NCI-H2081 treated with DMSO at 0.1 percent for 48 hours (cell line): ENCODE measurements at regions not wholly inside any gene's neighbourhood (a gene's known extent, or its start where the extent isn't known, plus 50 kb on each side); places are given as distances from the start of the nearest gene placed in this dataset.
"Not testable (repeated sequence)": the region's sequence is repeated elsewhere in the genome, so short reads cannot be mapped to it uniquely, and the experiment has no call there.

Experiments used
- DNase-seq: peaks from one replicate; lab custom pipeline; 2025; lab: John Stamatoyannopoulos, UW

DNA sequence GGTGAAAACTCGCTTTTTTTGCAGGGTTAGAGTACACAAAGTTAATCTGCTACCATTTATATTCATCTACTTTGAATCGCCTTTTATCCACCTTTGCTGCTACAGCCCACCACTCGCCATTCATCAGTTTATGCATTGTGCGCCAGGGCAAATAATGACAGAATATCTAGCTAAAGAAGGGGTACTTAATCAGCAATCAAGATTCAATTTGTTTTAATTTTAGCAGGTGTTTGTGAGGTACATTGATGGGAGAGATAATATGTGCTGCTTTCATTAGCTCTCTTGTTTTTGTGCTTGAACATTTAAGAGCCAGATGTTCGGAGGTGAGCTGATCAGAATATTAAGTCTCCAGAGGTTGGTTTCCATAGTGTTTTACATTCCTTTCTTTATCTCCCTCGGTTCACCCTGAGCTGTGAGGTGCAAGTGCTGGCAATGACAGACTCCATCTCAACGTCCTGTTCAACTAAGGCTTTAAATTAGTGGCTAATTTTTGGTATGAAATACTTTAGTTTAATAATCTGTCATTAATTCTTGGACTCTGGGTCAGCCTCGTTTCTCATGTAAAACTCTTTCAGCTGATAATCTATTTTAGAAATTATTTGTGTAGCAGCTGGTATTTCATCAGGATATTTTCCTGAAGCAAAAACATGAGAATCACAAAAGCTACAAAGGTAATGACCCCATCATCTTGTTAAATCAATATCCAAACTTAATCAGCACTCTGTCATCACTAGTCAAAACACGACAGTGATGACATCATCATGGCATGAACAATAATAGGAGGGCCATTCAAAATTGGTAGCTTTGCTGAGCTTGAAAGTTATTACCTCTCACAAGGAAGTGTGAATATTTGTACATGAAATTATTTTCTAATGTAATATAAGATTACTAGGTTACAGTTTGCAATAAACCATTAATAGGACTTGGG lies 479.9 kb upstream of the FANCL start:
- no peak for DNase-seq

DNA sequence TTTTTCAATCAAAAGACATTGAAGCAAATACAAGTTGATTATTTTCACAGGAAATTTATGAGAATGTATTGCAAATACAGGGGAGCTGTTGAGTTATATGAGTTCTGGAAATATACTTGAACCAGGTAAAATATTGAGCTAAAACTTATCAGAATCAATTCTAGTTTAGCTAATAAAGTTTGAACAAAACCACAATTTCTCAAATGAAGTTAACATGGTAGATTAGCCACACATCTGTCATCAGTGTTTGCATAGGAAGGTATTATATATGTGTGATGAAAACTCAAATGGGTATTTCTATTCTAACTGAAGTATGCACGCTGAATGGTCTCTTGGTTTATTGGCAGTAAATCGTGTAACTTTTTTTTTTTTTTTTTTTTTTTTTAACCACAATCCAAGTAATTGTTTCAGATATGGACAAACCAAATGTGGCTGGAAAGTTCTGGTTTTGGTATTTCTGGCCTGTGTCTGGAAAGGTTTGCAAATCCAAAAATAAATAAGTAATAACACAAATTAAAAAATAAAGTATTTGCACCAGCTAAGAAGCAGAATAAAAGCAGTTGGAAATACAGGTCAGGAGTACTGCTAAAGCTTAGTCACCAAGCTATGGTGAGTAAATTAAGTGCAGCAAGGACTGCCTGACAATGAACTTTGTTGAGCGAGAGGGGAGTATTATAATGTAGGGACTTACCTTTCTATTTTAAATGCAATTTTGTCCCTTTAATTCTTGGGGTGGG lies 479.1 kb upstream of the FANCL start:
- DNase-seq, result no peak

DNA sequence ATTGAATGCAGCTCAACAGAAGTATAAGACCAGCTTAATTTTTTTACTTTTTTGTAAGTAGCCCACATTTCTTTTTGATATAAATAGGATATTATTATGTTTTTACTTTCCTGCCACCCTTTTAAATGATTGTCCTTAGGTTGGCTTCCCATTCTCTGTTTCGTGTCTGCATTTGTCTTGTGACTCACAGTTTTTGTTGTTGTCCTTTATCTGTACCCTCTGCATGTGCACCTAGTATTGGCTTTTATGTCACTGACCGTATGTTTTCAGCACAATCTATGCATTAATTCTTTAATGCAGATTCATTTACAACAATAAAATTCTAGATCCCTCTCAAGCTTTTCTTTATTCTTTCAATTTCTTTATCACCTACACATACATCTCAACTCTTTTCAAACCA lies 474.2 kb upstream of the FANCL start:
- no peak for DNase-seq

DNA sequence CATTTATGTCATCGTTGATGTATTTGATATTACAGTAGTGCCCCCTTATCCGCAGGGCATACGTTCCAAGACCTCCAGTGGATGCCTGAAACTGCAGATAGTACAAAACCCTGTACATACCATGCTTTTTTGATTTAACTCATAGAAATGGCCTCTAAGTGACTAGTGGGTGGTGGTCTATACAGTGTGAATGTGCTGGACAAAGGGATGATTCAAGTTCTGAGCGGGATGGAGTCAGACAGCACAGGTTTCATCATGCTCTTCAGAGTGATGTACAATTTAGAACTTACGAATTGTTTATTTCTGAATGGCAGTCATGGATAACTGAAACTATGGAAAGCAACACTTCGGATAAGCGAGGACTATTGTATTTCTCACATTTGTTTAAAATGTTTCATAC lies 473.1 kb upstream of the FANCL start:
- no peak for DNase-seq

DNA sequence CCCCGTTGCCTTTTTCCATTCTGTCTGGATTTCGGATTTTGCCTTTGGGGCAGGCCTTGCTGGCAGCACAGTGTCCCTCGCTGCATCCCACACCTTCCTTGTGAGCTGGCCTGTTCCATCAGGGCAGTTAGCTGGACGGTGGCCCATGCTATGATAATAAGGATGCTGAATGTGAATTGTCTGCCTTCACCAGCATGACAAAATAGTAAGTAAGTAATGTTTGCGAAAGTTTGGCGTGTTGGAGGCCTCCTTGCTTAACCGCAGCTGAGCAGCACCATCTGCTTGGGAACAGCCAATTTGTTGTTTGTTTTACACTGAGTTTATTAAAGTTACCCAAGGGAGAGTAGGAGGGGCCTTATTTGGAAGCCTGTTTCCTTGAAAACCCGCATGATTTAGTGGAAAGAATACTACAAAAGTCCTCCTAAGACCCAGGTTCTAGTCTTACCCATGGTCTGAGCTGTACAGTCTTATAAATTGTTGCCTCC lies 469.7 kb upstream of the FANCL start:
- DNase-seq, result no peak

DNA sequence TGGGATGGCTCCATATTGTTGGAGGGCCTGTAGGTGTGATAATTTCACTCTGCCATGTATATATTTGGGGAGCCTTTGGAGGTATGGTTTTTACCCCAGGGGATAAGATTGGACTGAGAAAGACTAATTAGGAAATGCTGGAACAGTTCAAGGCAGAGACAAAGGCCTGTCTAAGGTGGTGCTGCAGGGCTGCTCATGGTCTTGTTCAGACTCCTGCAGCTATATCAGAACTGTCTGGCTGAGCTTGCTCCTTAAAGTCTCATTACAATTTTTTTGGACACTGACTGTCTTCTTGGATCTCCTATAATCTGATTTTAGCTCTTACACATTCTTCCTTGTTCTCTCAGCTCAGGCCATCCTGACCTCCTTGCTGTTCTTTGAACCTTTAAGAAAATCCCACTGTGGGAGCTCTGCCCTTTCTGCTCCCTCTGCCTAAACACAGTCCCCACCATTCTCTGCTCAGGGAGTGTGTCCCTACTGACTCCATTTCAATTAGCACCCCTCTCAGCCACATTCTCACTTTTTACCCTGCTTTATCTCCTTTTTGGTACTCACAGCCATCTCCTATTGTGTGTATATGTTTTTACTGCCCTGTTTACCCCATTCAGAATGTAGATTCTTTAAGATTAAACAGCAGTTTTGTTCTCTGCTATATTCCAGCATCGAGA lies 468.7 kb upstream of the FANCL start:
- no peak for DNase-seq

DNA sequence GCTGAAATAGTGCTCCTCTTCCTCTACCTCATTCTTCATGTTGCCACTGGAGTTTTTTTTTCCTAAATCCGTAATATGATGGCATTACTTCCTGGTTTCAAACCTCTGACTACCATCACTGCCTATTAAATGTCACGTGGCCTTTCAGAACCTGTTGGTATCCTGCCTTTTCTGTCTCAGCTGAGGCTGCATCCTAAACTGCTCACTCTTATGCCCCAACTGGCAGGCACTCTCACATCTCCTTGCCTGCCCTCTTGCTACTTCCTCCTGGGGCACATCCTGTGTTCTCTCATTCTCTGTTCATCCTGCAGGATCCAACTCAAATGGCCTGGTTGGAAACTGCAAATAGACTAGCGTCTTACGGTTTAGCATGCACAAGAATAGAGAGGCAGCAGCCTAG lies 468.1 kb upstream of the FANCL start:
- DNase-seq, result no peak

DNA sequence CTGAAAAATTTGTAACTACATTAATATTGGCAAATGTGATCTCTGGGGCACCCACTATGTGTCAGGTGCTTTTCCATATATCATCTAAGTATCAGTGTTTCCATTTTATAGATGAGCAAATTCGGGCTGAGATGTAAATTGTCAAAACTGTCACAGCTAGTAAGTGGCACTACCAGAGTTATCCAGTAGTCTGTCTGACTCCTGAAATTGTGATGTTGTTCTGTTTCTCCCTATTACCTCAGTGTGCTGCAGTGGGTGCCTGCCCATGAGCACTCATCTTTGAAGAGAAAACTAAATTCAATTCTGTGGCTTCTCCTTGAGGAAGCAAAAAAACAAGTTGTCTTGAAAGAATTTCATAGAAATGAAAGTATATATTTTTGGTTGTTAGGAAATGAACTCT lies 467.4 kb upstream of the FANCL start:
- no peak for DNase-seq

DNA sequence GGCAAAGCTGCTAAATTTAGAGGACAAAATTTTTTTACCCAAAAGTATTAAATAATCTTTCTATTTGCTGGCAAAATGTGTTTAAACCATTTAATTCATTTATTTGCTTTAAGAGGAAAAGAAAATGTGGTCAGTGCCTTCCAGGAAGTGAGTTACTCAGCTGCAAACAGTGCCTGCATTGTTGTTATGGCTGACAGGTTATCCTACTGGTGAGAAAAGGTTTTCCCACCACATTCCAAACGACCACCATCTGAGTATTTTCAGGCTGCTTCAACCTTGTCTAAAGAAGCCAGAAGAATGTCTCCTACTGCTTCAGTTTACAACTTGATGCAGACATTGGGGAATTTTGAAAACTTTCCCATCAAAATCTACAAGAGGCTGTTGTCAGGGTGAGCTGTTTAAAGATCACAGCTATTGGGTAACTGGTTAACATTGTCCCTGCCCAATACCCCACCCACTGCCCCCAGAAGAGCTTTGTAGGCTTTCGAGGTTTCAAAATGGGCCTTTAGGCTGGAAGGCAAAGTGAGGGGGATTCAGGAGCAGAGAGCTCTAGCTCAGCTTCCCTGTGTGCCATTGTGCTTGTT lies 461.3 kb upstream of the FANCL start:
- no peak for DNase-seq

DNA sequence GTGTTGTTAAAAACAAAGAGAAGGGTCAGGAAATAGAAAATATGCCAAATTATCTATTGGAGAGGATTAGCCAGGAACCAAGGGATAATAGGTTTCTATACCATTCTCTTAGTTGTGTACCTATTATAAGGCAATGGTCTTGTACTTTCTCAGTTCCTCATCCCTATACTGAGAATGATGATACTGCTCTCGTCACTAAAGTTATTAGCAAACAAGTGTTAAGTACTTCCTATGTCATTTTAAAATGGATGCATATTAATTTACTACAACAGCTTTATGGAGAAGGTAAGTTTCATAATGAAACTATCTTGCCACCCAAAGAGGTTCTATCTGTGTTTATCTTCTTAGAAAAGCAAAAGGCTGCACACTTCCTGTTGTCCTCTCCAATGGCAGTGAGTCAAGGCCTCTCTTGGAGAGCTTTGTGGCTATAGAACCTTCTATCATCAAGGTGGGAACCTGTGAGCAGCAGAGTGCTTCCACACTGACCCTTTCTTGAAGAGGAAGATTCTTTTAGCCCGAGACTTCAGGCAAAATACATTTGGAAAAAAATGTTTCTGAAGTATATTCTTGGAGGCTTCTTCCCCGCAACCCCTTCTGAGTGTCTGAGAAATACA lies 460.7 kb upstream of the FANCL start:
- DNase-seq, result no peak

DNA sequence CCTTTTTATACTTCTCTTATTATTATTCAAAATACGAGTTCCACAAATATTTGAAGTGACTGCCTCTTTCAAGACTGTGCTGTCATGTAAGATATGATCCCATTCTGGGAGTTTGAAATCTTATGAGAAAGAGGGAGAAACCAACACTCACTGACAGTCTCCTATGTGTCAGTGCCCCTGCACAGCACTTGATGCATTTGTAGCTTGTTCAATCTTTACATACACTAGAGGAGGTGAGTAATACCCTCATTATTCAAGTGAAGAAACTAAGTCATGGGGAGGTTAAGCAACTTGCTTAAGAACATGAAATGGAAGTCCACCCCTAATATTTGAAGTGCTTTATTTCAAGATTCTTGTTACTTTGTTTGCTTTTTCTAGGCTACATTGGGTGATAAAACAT lies 459.5 kb upstream of the FANCL start:
- no peak for DNase-seq

DNA sequence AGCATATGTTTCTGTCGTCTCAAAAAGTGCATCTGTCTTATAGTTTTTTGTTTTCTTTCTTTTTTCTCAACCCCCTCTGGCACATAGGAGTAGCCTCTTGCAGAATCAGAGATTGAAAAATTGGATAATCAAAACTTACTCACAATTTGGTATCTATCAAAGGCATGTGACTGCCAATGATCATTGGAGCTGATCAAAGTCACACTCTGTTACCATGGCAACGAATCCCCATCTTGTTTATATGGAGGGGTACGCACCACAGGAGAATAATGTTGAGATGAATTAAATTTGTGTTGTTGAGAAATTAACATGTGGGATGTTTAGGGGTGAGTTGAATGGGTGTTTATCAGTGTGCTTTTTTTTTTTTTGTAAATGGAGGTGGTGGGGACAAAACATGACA lies 458.3 kb upstream of the FANCL start:
- DNase-seq, result no peak

DNA sequence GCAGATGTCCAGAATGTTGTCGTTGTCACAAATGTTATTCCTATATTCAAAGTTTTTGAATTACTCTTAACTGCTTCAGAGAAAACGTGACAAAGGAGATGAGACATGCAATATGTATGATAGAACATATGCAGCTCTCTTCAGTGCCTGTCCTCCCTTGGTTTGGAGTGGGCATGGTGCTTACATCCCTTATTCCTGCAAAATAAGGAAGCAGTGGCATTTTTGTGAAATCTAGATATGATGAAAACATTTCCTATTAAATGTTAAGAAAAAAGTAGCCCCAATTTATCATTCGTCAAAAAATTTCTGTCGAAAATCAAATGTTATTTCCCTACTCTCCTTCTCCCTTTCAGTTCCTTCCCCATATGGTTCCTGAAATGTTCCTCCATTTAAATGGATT lies 457.5 kb upstream of the FANCL start:
- DNase-seq, result no peak

DNA sequence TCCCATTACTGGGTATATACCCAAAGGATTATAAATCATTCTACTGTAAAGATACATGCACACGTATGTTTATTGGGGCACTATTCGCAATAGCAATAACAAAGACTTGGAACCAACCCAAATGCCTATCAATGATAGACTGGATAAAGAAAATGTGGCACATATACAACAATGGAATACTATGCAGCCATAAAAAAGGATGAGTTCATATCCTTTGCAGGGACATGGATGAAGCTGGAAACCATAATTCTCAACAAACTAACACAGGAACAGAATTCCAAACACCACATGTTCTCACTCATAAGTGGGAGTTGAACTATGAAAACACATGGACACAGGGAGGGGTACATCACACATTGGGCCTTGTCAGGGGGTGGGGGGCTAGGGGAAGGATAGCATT lies 453.0 kb upstream of the FANCL start:
- not testable (repeated sequence) for DNase-seq

DNA sequence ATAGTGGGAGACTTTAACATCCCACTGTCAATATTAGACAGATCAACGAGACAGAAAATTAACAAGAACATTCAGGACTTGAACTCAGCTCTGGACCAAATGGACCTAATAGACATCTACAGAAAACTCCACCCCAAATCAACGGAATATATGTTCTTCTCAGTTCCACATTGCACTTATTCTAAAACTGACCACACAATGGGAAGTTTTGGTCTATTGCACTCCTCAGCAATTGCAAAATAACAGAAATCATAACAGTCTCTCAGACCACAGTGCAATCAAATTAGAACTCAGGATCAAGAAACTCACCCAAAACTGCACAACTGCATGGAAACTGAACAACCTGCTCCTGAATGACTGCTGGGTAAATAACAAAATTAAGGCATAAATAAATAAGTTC lies 449.9 kb upstream of the FANCL start:
- not testable (repeated sequence) for DNase-seq

DNA sequence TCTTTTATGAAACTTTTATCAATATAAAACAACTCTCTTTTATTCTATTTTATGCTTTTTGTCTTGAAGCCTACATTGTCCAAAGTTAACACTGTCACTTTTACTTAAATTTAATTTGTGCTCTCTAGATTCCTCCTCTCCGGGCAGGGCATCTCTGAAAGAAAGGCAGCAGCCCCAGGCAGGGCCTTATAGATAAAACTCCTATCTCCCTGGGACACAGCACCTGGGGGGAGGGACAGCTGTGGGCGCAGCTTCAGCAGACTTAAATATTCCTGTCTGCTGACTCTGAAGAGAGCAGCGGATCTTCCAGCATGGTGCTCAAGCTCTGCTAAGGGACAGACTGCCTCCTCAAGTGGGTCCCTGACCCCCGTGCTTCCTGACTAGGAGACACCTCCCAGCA lies 447.7 kb upstream of the FANCL start:
- no peak for DNase-seq

DNA sequence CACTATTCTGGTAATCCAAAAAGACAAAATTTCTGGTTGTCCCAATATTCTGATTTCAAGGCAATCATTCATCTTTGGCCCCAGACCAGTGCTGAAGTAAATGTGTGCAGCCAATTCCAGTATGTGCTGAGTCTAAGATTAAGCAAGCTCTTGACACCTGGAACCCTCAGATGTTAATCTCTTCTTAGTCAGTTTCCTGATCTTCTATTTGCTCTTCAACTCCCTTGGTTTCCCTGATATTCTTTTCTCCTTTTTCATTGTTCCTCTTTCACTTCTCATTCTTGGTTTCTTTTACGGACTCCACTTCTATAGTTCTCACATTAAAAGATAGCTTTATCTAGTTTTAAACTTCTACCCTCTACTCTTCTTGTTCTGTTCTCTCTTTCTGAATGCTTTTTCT lies 445.7 kb upstream of the FANCL start:
- no peak for DNase-seq

DNA sequence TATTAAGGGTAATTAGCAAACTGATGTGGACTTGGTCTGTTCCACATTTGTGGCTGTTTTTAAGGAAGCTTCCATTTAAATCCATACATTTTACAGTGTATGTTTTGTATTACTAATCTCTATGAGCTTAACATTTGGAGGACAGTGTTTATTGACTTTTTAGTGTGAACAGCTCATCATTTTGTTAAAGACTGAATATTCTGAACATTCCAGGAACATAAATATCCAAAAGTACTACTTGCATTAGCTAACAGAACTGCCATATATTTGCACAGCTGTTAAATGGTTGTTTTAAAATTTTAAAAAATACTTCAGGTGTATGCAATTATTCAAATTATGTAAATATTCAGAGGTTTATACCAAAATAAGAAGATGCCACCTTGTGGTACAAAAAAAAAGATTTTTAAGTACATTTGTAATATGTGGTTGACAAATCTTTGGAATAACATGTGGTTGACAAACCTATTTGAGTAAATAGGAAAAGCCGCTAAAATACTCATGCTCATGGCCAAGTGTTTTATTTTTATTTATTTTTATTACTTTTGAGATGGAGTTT lies 439.7 kb upstream of the FANCL start:
- peak; percentile 10 for DNase-seq

DNA sequence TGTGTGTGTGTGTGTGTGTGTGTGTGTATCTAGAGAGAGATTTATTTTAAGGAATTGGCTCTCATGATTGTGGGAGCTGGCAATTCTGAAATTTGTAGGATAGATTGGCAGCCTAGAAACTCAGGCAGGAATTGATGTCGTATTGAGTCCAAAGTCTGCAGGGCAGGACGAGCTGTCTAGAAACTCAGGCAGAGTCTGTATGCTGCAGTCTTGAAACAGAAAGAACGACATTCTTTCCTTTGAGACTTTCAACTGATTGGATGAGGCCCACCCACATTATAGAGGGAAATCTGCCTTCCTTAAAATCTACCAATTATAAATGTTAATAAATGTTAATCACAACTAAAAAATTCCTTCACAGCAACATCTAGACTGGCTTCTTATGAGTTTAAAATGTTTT lies 436.6 kb upstream of the FANCL start:
- DNase-seq, result no peak

DNA sequence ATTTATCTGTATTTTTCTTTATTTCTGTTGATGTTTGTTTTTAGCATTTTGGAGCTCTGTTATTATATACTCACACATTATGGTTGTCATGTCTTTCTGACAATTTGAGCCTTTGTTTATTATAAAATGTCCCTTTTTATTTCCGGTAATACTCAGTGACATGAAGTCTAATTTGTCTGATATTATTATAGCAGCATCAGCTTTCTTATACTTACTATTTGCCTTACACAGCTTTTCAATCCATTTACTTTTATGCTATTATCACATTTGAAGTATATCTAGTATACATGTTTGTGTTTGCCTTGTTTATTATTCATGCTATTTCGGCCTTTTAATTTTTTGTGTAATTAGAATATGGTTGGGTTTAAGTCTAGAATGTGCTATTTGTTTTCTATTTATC lies 430.6 kb upstream of the FANCL start:
- no peak for DNase-seq

DNA sequence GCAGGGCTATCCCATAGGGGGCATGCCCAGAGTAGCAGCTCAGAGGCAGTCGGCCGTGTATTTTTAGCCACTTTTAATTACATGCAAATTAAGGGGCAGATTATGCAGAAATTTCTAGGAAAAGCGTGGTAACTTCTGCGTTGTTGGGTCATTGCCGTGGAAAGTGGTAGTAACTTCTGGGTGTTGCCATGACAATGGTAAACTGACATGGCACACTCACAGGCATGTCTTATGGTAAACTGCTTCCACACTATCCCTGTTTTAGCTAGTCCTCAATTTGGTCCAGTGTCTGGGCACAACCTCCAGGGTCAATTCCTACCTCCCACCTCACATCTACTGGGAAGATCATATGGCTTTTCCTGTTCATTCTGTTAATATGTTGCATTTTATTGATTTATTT lies 428.9 kb upstream of the FANCL start:
- DNase-seq, result no peak
